ENCODE measurements at regions not wholly inside any gene's neighbourhood (a gene's known extent, or its start where the extent isn't known, plus 50 kb on each side); places are given as distances from the start of the nearest gene placed in this dataset.

- CTCF ChIA-PET = no interaction called here
- TF ChIP-seq, protein P1, sequence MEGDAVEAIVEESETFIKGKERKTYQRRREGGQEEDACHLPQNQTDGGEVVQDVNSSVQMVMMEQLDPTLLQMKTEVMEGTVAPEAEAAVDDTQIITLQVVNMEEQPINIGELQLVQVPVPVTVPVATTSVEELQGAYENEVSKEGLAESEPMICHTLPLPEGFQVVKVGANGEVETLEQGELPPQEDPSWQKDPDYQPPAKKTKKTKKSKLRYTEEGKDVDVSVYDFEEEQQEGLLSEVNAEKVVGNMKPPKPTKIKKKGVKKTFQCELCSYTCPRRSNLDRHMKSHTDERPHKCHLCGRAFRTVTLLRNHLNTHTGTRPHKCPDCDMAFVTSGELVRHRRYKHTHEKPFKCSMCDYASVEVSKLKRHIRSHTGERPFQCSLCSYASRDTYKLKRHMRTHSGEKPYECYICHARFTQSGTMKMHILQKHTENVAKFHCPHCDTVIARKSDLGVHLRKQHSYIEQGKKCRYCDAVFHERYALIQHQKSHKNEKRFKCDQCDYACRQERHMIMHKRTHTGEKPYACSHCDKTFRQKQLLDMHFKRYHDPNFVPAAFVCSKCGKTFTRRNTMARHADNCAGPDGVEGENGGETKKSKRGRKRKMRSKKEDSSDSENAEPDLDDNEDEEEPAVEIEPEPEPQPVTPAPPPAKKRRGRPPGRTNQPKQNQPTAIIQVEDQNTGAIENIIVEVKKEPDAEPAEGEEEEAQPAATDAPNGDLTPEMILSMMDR (IDR thresholded peaks at IDR 0.05; ENCODE audit: low read depth, low read length) = no peak
Measured at GRCh38 chr7:133190172-133190528, 62.7 kb upstream of the EXOC4 start.

DNA sequence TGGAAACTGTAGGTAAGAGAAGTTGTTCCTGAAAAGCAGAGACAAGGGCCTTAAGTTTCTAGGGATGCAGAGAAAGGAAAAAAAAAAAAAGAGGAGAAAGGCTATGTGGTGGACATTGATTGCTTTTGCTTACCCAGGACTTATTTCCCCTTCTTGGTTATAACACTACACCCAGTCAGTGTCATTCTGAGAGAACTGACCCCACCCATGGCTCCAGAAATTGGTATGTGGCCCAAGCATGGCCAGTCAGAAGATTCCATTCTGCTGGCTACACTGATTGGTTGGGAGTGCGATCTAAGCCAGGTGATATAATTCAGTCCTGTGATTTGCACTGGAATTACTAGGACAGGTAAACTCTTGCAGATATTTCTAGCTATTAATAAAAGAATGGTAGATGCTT lies 62.2 kb upstream of the EXOC4 start:
- Histone ChIP-seq H3K27me3 (ENCODE audit: control insufficient read depth, insufficient read depth, low read length) (peaks cover 3% of the 10 kb centered on the region), H3K27ac (ENCODE audit: low read depth, low read length) (no peak overlapping the region), H3K4me3 (ENCODE audit: low read depth, low read length) (no peak overlapping the region), H3K9me3 (ENCODE audit: control insufficient read depth, insufficient read depth, low read length) (peaks cover 6% of the 10 kb centered on the region; the same call in 1 of the 2 replicates)
- CTCF ChIA-PET = no interaction called here
- no peak for DNase-seq (ENCODE audit: low read depth, low spot score)
- TF ChIP-seq, protein P1 (IDR thresholded peaks at IDR 0.05; ENCODE audit: low read depth, low read length) = no peak
- POLR2A ChIA-PET = no interaction called here

More at GRCh38 chr7:133190172-133190528, 62.7 kb upstream of the EXOC4 start:
- DNase-seq (ENCODE audit: low read depth, low spot score) = no peak
- Histone ChIP-seq H3K27ac (ENCODE audit: low read depth, low read length) (no peak overlapping the region), H3K27me3 (ENCODE audit: control insufficient read depth, insufficient read depth, low read length) (peaks cover 3% of the 10 kb centered on the region), H3K9me3 (ENCODE audit: control insufficient read depth, insufficient read depth, low read length) (peaks cover 6% of the 10 kb centered on the region; the same call in 1 of the 2 replicates), H3K4me3 (ENCODE audit: low read depth, low read length) (no peak overlapping the region)
- POLR2A ChIA-PET = no interaction called here

DNA sequence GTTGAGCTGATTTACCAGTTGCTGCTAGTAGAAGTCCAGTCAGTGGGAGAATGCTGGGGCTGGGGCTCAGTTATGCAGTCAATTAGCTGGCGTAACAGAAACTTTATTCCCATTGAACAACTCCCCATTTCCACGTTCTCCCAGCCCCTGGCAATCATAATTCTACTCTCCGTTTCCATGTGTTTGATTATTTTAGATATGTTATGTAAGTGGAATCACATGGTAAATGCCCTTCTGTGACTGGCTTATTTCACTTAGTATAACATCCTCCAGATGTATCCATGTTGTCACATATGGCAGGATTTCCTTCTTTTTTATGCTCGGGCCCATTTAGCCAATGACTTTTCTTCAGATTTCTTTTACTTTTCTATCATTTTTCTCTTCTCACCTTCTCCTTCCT lies 61.1 kb upstream of the EXOC4 start:
- POLR2A ChIA-PET = no interaction called here

DNA sequence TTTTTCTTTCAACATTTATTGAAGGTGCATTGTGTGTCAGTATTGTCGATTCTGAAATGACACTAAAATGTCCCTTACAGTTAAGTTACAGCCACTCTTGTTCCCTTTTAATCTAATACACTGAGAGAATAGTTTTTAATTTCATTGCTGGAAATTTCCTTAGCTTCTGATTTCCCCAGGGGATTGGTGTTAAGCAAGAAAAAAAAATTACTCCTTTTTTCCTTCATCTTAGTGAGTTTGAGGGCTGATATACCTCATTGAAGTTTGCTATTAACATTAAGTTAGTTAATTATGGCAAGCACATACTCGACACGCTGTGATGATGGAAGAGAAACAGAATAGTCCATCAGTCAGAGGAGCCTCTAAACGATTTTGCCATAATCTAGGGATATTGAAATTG lies 57.0 kb upstream of the EXOC4 start:
- peaks cover 6% of the 10 kb centered on the region; the same call in 1 of the 2 replicates for H3K9me3 ChIP-seq (ENCODE audit: control insufficient read depth, insufficient read depth, low read length)
- no peak overlapping the region for H3K27ac ChIP-seq (ENCODE audit: low read depth, low read length)
- ChIA-PET POLR2A (no interaction called here), CTCF (no interaction called here)
- DNase-seq (ENCODE audit: low read depth, low spot score) = no peak
- H3K27me3 ChIP-seq (ENCODE audit: control insufficient read depth, insufficient read depth, low read length) = peaks cover 3% of the 10 kb centered on the region
- H3K4me3 ChIP-seq (ENCODE audit: low read depth, low read length) = no peak overlapping the region
- TF ChIP-seq, protein P1 (IDR thresholded peaks at IDR 0.05; ENCODE audit: low read depth, low read length) = no peak

More for the DNA sequence above, 61.1 kb upstream of the EXOC4 start:
- CTCF ChIA-PET = interaction anchor here (0.6 kb wide), 1 partner anchor 1497 kb away, joined by 3 read pairs; no protein-coding TSS in a partner anchor
- TF ChIP-seq, protein P1 (IDR thresholded peaks at IDR 0.05; ENCODE audit: low read depth, low read length) = no peak
- no peak overlapping the region for H3K27ac ChIP-seq (ENCODE audit: low read depth, low read length)
- H3K27me3 ChIP-seq (ENCODE audit: control insufficient read depth, insufficient read depth, low read length) = peaks cover 3% of the 10 kb centered on the region
- peaks cover 6% of the 10 kb centered on the region; the same call in 1 of the 2 replicates for H3K9me3 ChIP-seq (ENCODE audit: control insufficient read depth, insufficient read depth, low read length)
- no peak for DNase-seq (ENCODE audit: low read depth, low spot score)
- H3K4me3 ChIP-seq (ENCODE audit: low read depth, low read length) = no peak overlapping the region

DNA sequence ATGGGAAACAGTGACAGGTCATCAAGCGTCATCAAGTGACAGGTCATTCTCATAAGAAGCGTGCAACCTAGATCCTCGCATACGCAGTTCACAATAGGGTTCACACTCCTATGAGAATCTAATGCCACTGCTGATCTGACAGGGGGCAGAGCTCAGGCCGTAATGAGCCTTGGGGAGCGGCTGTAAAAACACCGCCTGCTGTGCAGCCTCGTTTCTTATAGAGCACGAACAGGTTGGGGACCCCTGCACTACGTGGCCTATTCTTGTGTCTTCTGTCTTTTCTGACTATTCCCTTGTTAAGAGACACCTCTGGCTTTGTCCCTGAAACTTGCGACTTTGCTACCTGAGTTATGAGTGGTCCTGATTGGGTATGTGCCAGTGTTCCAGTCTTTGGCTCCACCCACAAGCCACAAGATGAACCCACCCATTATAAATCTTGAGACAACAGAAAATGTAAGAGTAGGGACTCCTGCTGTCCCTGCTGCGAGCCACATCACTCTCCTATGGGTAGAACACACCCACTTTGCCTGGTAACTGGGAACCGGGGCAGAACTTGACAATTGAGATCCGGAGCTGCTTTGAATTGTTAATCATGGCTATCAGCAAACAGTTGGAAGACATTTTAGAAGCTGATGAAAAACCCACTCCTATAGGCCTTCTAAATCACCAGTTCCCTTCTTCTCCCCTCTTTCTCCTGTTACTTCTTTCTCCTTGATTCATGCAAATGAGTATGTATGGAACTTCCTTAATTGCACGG lies 55.8 kb upstream of the EXOC4 start:
- H3K4me3 ChIP-seq (ENCODE audit: low read depth, low read length) = no peak overlapping the region
- no peak for DNase-seq (ENCODE audit: low read depth, low spot score)
- no peak overlapping the region for H3K27ac ChIP-seq (ENCODE audit: low read depth, low read length)
- TF ChIP-seq, protein P1 (IDR thresholded peaks at IDR 0.05; ENCODE audit: low read depth, low read length) = no peak
- peaks cover 6% of the 10 kb centered on the region; the same call in 1 of the 2 replicates for H3K9me3 ChIP-seq (ENCODE audit: control insufficient read depth, insufficient read depth, low read length)
- ChIA-PET CTCF (no interaction called here), POLR2A (no interaction called here)
- H3K27me3 ChIP-seq (ENCODE audit: control insufficient read depth, insufficient read depth, low read length) = peaks cover 3% of the 10 kb centered on the region

Measured in AG04450 (cell line).